ENCODE measurements at regions not wholly inside any gene's neighbourhood (a gene's known extent, or its start where the extent isn't known, plus 50 kb on each side); places are given as distances from the start of the nearest gene placed in this dataset.
"Not testable (repeated sequence)": the region's sequence is repeated elsewhere in the genome, so short reads cannot be mapped to it uniquely, and the experiment has no call there.

DNA sequence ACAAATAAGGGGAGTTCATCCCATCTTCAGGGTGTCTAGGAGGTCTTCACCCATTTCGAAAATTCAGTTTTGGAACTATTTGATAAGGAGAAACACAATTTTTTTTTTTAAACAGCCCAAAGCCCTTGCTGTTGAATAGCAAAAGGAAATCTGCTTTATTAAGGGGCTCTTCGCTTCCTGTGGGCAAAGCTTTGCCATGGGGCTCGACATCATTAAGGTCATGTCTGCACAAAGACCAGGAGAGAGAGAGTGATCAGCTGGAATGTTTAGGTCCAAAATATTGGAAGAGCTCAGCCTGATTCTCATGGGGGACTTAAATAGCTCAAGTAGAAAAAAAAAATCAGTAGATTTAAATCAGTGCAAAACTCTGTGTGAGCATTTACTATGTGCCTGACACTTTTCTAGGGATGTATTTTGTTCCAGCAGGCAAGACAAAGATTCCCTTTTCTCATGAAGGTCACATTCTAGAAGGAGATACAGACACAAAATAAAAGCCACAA, 564.6 kb upstream of the KLF4 start:
- DNase-seq (ENCODE audit: low read depth in 2 of 3, low spot score in 2 of 3): no peak

DNA sequence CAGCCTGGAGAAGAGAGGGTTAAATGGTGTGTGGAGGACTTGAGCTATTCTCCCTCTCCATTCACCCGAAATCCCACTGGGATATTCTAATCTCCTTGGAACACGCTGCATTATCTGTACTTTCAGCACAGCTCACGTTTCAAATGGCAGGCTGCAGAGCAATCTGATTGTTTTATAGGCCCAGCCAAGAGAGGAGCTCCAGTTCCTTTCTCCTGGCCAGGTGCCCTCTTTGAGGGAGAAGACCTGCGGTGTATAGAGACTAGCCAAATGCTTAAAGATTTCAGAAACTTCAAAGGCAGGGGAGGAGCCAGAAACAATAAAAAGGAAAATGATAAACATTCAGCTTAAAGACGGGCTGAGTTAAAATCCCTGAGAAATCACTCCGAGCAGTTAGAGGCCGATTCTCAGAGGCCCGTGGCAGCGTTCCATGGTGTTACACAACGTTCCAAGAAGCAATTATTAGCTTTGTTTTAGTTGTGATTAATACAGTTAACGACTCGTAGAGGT, 564.0 kb upstream of the KLF4 start:
- DNase-seq (ENCODE audit: low read depth in 2 of 3, low spot score in 2 of 3): no peak

DNA sequence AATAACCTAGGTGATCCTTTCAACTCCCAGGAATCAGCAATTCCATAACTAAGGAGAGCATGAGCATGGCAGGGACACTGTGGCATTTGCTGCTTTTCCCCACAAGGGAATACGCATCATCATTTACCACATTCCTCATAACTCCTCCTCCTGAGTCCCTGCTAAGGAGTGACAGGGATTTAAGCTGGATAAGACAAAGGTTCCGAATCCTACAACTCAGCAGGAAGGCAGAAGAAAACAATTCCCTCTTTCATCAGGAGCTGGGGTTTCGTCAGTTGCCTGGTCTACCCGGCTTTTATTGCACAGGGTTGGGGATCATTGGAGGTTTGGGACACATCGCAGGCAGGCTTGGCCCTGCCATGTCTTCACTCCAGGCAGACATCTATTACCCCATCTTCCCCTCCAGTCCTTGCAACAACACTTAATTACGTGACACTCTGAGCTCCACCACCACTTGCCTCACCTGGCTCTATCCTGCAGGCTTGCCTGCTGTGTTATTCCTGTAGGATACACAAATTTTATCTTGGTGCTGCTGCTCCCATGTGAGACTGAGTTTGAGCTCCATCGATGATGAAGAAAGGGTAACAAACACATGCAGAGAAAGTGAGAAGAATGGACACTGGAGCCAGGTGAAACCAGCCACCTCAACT, 563.0 kb upstream of the KLF4 start:
- DNase-seq (ENCODE audit: low read depth in 2 of 3, low spot score in 2 of 3): no peak

DNA sequence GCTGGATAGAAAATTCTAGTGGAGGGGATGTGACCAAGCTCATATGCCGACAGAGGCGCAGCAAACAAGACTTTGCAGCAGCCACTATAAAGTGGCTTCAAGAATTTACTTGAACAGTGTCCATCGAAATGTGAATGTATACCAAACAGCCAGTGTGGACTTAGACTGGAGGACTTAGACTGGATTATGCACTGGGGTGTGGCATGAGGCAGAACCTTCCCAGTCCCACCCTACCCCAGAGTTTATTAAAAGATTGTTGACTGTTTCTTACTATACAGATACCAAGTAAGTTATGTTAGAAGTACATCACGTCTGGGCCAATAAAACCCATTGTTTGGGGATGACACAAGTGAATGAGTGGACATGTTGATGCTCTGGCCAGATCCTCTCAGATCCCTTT, 561.3 kb upstream of the KLF4 start:
- no peak for DNase-seq (ENCODE audit: low read depth in 2 of 3, low spot score in 2 of 3)

DNA sequence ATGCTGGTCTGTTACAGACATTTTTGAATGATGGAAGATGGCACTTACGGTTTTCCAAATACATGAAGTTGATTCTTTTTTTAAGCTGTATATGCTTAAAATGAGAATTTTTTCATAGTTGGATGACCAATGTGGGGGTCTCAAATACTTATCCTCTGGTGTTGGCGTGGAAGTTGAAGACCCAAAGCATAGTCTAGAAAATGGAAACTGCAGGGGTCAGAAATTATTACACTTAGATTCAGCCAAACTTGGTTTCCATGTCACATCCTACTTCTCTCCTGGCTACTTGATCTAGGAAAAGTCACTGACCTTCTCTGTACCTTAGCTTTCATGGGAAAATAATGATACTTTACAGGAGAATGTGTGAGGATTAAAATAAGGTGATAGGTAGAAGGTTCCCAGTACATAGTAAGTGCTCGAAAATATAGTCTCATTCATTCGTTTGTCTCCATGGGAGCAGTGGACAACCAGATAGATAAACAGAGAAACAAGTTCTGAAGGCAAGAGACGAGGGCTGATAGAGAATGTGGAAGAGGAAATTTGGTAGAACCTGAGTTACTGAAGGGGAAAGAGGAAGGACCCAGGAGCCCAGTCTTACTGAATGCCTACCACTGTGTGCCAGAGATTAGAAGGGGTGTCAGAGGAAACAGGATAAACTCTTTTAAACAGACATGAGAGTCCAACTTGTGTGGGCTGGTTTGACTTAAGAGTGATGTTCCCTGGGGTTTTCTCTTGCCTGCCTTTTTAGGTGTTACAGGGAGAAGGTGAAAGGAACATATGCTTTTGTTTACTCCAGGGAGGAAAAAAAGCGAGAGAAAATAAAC, 560.3 kb upstream of the KLF4 start:
- DNase-seq (ENCODE audit: low read depth in 2 of 3, low spot score in 2 of 3): no peak

DNA sequence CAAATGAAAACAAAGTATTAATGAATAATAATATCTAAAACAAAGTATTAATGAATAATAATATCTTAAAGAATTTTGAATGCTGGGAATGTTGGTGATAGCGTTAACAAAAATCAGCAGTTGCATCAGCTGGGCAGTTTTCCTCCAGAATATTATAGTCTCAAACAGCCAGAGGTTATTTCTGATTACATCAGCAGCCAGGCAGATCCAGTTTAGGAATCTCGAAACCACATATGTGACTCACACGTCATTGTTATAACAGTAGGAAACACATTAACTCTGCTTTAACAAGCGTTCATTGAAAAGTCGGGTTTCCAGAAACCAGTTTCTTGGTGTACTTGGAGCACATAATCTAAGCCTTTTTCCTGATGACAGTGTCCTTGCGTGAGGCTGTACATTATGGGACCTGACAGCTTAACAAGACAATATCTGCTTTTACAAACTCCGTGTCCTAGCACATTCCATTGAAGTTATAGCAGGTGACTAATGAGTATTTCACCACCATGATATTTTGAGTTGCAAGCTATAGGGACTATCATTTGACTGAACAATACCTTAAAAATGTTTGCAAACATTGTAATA, 559.5 kb upstream of the KLF4 start:
- no peak for DNase-seq (ENCODE audit: low read depth in 2 of 3, low spot score in 2 of 3)

DNA sequence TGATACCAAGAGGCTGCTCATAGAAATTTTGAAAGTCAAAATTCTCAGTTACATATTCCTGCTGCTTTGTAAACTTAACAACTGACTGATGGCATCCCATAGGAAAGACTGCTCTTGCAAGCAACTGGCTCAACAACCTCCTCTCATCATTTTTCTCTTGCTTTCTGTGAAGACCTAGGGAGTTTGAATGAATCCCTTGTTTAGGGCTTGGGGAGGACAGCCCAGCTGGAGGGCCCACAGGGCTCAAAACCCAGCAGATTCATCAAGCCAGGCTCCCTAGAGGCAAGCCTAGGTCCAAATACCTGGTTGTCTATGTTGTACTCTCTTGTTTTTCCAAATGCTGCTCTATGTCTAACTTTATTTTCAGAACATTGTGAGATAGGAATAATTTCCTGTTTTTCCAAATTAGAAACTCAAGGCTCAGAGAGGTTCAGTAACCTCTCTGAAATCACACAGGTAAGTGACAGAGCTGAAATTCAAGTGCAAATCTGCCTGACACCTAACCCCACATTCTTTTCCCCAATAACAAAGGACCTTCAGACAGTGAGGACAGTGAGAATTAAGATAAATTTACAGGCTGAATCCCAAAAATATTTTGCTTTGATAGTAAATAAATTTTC, 558.9 kb upstream of the KLF4 start:
- DNase-seq (ENCODE audit: low read depth in 2 of 3, low spot score in 2 of 3): no peak

DNA sequence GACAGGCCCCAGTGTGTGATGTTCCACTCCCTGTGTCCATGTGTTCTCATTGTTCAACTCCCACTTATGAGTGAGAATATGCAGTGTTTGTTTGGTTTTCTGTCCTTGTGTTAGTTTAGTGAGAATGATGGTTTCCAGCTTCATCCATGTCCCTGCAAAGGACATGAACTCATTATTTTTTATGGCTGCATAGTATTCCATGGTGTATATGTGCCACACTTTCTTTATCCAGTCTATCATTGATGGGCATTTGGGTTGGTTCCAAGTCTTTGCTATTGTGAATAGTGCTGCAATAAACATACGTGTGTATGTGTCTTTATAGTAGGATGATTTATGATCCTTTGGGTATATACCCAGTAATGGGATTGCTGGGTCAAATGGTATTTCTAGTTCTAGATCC, 558.2 kb upstream of the KLF4 start:
- DNase-seq (ENCODE audit: low read depth in 2 of 3, low spot score in 2 of 3): not testable (repeated sequence)

DNA sequence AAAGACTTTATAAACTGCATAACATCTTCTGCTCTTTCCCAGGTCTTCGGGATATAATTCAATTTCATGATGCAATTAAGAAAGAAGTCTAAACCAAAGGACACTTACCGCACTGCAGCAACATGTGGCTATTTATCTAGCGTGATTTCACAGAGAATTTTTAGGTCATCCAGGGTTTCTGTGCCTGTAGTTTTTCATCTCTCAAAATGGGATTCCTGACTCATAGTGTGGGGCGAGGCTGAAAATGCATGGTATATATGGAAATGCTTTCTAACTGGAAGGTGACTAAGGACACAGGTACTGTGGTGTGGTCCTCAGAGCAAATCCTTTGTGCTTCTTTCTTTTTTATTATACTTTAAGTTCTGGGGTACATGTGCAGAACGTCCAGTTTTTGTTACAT, 557.7 kb upstream of the KLF4 start:
- DNase-seq (ENCODE audit: low read depth in 2 of 3, low spot score in 2 of 3): no peak

DNA sequence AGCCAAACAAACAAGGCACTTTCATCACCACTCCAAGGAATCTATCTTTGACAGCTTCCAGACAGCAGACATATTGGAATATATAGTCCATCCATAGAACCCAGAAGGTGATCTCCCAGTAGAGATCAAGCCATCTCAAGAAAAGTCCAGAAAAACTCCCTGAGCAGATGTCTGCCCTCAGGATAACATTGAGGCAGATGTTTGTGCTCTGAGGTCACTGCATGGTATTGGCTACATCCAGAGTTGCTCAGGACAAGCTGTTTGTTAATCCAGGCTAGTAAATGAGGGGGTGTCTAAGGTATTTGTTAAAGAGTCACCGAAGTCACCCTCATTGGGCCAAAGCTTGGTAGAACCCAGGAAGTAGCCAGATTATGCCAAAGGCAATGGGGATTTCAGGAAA, 556.3 kb upstream of the KLF4 start:
- no peak for DNase-seq (ENCODE audit: low read depth in 2 of 3, low spot score in 2 of 3)

DNA sequence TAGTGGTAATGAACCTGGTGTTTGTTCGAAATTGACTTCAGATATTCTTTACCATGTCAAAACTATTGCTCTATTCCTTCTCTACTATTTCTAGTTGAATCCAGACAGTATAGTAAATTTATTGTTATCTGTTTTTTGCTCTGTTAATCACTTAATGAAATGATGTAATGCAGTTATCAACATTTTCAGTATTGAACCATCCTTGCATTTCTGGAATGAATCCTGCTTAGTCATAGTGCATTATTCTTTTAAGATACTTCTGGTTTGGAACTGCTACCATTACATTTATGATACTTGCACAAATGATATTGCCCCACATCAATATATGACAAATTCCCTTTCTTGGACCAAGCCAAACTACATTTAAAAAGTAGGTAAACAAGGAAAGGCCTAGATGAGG, 554.0 kb upstream of the KLF4 start:
- no peak for DNase-seq (ENCODE audit: low read depth in 2 of 3, low spot score in 2 of 3)

DNA sequence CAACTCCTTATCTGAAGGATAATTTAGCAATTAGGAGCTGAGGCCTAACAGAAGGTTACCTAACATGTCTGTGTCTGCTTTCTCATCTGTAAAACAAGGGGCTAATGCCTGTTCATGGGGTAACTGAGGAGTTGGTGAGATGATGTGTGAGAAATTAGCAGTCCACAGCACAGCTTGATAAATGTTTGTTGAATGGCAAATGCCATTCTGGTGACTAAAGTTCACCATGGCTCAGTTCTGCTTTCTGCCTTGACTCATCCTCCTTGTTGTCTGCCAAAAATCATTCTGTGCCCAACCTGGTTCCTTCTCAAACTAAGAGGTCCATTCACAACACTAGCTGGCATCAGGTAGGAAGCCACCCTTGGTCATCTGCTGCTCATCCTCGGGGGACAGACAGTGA, 552.0 kb upstream of the KLF4 start:
- no peak for DNase-seq (ENCODE audit: low read depth in 2 of 3, low spot score in 2 of 3)

DNA sequence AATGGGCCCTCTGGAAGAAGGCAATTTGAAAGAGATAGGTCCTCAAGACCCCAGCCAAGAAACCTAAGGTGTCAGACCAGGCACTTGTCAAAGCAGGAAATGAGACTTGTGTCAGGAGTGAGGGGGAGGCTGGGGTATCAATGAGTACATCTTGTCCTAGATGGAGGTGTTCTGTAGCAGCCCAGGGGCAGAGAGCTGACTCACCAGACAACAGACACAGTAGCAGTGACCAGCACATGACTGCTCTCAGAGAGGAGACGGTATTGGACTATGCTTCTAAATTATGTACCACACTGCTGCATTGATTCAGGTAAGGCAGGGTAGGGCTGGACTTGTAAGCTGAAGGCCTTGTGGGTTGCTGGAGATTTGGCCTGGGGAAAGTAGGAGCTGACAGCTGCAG, 551.2 kb upstream of the KLF4 start:
- DNase-seq (ENCODE audit: low read depth in 2 of 3, low spot score in 2 of 3): no peak

DNA sequence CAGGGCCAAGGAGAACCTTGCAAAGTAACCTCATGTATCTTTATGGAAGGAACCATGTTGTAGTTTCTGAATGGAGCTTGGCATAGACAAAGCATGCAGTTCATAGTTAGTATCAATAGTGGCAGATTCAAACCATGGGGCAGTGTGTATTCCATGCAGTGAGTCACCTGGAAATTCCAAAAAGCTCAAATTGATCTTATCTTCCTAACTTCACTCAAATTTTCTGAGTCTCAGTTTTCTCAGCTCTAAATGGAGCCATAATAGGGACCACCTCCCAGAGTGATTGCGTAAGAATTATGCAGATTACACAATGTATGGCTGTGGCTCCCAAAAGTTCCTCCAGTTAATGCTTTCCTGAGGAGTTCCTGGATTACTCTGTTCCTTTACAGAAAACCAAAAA, 549.9 kb upstream of the KLF4 start:
- no peak for DNase-seq (ENCODE audit: low read depth in 2 of 3, low spot score in 2 of 3)

DNA sequence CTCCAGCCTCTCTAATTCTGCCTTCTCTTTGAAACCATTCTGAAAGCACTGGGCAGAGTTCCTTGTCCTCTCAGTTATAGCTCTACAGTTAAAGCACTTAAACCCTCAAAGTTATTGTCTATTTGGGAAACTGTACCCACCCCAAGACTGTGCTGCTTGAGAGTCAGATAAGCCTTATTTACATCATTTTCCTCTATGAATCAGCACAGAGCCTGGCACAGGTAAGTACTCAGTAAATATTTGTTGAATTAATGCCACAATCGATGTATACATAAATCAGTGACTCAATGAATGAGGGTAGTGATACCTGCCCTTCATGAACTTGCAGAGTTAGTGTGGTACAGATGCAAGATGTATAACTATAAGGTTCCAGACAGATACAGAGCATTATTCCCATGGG, 549.4 kb upstream of the KLF4 start:
- no peak for DNase-seq (ENCODE audit: low read depth in 2 of 3, low spot score in 2 of 3)

DNA sequence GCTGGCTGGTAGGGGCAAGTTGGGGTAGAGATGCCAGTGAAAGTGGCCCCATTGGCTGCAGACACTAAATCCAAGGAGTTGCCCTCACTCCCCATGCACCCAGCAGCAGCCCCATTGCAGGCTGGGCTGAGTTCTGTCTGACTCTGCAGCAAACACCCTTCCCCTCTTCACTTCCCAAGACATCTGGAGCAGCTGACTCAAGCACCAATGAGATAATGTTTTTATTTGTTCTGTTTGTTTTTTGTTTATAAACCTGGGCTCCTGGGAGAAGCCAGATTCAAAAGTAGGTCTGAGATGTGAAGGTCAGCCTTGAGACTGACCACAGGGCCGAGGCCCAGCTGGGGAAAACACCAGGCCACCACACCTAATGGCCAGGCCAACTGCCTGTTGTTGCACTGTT, 545.9 kb upstream of the KLF4 start:
- no peak for DNase-seq (ENCODE audit: low read depth in 2 of 3, low spot score in 2 of 3)

DNA sequence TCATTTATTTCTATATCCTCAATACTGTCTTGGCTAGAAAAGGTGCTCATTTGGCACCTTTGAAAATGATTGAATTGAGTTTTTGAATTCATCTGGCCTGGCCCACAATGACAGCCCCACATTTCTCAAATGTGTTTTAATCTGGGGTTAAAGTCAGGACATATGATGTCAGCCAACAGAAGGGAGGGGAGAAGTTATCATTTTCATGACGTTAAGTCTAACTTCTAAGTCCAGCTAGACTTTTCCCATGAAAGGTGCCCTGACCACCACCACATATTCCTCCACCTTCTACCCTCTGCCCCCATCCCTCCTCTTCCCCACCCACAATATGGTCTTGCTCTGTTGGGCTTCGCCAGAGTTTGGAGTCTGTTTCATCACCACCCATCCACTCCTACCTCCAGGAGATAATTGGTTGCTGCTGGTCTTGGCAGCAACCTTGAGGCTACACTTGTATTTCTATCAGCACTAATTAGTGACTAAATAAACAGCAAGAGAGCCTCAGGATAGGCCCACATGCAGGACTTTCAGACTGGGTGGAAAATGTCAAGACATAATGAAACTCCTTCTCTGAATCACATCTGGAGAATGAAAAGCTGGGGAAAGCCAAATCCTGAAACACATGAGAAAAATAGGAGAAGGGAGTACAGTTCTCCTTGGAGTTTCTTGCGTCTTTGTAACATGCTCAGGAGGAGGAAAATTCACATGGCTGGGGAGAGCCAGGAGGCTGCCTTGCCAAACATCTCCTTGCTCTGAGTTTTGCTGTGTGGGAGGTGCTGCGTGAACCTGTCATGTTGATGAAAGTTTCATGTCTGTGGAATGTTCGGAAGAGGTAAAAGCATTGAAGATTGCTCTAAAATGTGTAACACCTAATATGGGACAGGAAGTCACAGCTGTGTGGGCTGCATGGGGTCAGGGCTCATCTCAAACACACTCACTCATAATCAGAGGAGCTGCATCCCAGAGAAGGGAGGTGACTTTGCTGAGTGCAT, 544.7 kb upstream of the KLF4 start:
- DNase-seq (ENCODE audit: low read depth in 2 of 3, low spot score in 2 of 3): no peak

DNA sequence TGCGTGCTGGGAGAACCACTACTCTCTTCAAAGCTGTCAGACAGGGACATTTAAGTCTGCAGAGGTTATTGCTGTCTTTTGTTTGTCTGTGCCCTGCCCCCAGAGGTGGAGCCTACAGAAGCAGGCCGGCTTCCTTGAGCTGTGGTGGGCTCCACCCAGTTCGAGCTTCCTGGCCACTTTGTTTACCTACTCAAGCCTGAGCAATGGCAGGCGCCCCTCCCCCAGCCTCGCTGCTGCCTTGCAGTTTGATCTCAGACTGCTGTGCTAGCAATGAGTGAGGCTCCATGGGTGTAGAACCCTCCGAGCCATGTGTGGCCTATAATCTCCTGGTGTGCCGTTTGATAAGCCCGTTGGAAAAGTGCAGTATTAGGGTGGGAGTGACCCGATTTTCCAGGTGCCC, 542.5 kb upstream of the KLF4 start:
- DNase-seq (ENCODE audit: low read depth in 2 of 3, low spot score in 2 of 3): not testable (repeated sequence)

DNA sequence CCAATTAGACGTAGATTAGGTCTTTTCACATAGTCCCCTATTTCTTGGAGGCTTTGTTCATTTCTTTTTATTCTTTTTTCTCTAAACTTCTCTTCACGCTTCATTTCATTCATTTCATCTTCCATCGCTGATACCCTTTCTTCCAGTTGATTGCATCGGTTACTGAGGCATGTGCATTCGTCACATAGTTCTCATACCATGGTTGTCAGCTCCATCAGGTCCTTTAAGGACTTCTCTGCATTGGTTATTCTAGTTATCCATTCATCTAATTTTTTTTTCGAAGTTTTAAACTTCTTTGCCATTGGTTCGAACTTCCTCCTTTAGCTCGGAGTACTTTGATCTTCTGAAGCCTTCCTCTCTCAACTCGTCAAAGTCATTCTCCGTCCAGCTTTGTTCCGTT, 541.7 kb upstream of the KLF4 start:
- not testable (repeated sequence) for DNase-seq (ENCODE audit: low read depth in 2 of 3, low spot score in 2 of 3)

DNA sequence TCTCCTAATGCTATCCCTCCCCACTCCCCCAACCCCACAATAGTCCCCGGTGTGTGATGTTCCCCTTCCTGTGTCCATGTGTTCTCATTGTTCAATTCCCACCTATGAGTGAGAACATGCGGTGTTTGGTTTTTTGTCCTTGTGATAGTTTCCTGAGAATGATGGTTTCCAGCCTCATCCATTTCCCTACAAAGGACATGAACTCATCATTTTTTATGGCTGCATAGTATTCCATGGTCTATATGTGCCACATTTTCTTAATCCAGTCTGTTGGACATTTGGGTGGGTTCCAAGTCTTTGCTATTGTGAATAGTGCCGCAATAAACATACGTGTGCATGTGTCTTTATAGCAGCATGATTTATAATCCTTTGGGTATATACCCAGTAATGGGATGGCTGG, 537.1 kb upstream of the KLF4 start:
- not testable (repeated sequence) for DNase-seq (ENCODE audit: low read depth in 2 of 3, low spot score in 2 of 3)

DNA sequence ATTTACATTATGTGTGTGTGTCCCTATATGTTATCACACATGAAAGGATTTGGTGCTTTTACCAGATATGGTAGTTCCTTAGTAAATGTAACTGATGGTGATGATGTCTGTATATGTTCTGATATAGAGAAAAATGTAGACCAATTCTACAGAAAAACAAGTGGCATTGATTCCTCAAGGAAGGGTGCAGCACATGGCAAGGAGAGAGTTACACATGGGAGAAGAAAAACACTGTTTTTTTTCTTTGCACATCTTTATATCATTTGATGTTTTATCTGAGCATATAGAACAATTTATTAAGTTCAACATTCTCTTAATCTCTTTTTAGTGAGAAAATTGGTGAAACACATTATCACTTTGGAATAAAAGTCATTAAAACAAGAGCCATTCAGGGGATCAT, 535.0 kb upstream of the KLF4 start:
- DNase-seq (ENCODE audit: low read depth in 2 of 3, low spot score in 2 of 3): no peak
